Peyer's patch (tissue), 4 donors: ENCODE measurements at regions not wholly inside any gene's neighbourhood (a gene's known extent, or its start where the extent isn't known, plus 50 kb on each side); places are given as distances from the start of the nearest gene placed in this dataset.
"Not testable (repeated sequence)": the region's sequence is repeated elsewhere in the genome, so short reads cannot be mapped to it uniquely, and the experiment has no call there.

Experiments
- DNase-seq, 3 donors: peaks; one replicate each; pipeline ENCODE4 v3.0.0-alpha.2; 2017 to 2019
- H3K27ac ChIP-seq, 4 donors: fragments of 200-600 bp; sonication (generic); one replicate each; pipeline ENCODE4 v1.5.1; 2016 to 2019
- H3K27me3 ChIP-seq, 2 donors: fragments of 200-600 bp; sonication (generic); one replicate each; pipeline ENCODE4 v1.5.1; 2019
- H3K36me3 ChIP-seq, 3 donors: fragments of 200-600 bp; sonication (generic); one replicate each; pipeline ENCODE4 v1.5.1; 2016 to 2019
- H3K4me1 ChIP-seq, 4 donors: fragments of 200-600 bp; sonication (generic); one replicate each; pipeline ENCODE4 v1.5.1; 2016 to 2019
- H3K4me3 ChIP-seq, 4 donors: fragments of 200-600 bp; sonication (generic); 1 replicate in 3 of 4; 2 replicates in 1 of 4; pipeline ENCODE4 v1.5.1; 2016 to 2019; ENCODE audit warnings: mild to moderate bottlenecking in 1 of 4
- H3K9me3 ChIP-seq, 4 donors: fragments of 200-600 bp; sonication (generic); one replicate each; pipeline ENCODE4 v1.5.1; 2016 to 2019; ENCODE audit warnings: mild to moderate bottlenecking in 1 of 4
- CTCF ChIP-seq, 6 experiments: fragments of 450-650 bp in 4 of 6; fragments of 200-600 bp in 2 of 6; sonication (generic) in 1 of 6; IDR thresholded peaks; one replicate each; pipeline ENCODE4 v1.5.1; 2017 to 2019; ENCODE audit warnings: antibody characterized with exemption in 6 of 6, mild to moderate bottlenecking in 3 of 6, moderate library complexity in 1 of 6
- POLR2A ChIP-seq, 2 donors: fragments of 450-650 bp; IDR thresholded peaks; one replicate each; pipeline ENCODE4 v1.5.1; 2017; ENCODE audit warnings: antibody characterized with exemption in 2 of 2, mild to moderate bottlenecking in 2 of 2, moderate library complexity in 2 of 2

GRCh38 chr10:4403638-4404252 lies 422.3 kb upstream of the AKR1E2 start:
- Histone ChIP-seq H3K4me3 (no peak overlapping the region), H3K9me3 (no peaks in the 10 kb centered on the region), H3K27ac (no peak overlapping the region), H3K27me3 (no peaks in the 10 kb centered on the region), H3K36me3 (no peaks in the 10 kb centered on the region), H3K4me1 (no peaks in the 10 kb centered on the region)
- TF ChIP-seq POLR2A (IDR thresholded peaks at IDR 0.05) (no peak), CTCF (IDR thresholded peaks at IDR 0.05) (no peak)
- DNase-seq, result no peak

DNA sequence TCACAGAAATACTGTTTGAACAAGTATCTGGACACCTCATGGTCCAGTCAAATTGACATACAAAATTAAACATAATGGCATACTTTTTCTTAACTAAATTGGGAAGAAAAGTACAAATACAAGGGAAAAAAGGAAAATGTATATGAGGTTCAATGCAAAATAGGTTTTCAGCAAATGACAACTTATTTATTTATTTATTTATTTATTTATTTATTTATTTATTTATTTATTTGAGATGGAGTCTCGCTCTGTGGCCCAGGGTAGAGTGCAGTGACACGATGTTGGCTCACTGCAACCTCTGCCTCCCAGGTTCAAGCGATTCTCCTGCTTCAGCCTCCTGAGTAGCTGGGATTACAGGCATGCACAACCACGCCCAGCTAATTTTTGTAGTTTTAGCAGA lies 424.9 kb upstream of the AKR1E2 start:
- H3K4me3 ChIP-seq, H3K27ac ChIP-seq, H3K36me3 ChIP-seq, H3K9me3 ChIP-seq, H3K4me1 ChIP-seq, H3K27me3 ChIP-seq, DNase-seq: not testable (repeated sequence)

GRCh38 chr10:4399556-4399955 lies 426.5 kb upstream of the AKR1E2 start:
- Histone ChIP-seq H3K27ac (no peak overlapping the region), H3K4me3 (no peak overlapping the region), H3K36me3 (no peaks in the 10 kb centered on the region), H3K27me3 (no peaks in the 10 kb centered on the region), H3K4me1 (no peaks in the 10 kb centered on the region), H3K9me3 (no peaks in the 10 kb centered on the region)
- TF ChIP-seq CTCF (IDR thresholded peaks at IDR 0.05) (no peak), POLR2A (IDR thresholded peaks at IDR 0.05) (no peak)
- no peak for DNase-seq

- Histone ChIP-seq H3K4me3 (no peak overlapping the region), H3K9me3 (no peaks in the 10 kb centered on the region), H3K27ac (no peak overlapping the region), H3K36me3 (no peaks in the 10 kb centered on the region), H3K27me3 (no peaks in the 10 kb centered on the region), H3K4me1 (no peaks in the 10 kb centered on the region)
- no peak for DNase-seq
- TF ChIP-seq CTCF (IDR thresholded peaks at IDR 0.05) (no peak), POLR2A (IDR thresholded peaks at IDR 0.05) (no peak)
Observed at GRCh38 chr10:4398602-4399001, 427.4 kb upstream of the AKR1E2 start.

DNA sequence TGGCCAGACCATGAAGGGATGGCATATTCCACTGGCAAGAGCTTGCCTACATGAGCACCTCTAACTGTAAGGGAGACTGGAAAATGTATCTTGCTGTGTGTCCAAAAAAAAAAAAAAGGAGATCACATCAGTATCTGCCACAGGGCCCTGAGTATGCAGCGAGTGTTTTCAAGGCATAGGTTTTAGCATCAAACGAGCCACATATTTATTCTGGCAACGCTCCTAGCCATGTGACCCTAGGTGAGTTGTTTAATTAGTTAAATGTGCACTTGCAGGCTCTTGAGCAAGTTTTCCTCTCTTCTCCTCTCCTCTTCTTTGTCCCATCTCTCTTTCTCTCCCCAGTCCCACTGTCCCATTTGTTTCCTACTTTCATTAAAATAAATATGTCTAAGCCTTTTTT lies 428.7 kb upstream of the AKR1E2 start:
- H3K27me3 ChIP-seq, result no peaks in the 10 kb centered on the region
- H3K9me3 ChIP-seq, result no peaks in the 10 kb centered on the region
- TF ChIP-seq POLR2A (IDR thresholded peaks at IDR 0.05) (no peak), CTCF (IDR thresholded peaks at IDR 0.05) (no peak)
- H3K27ac ChIP-seq, result no peak overlapping the region
- no peaks in the 10 kb centered on the region for H3K36me3 ChIP-seq
- H3K4me3 ChIP-seq, result no peak overlapping the region
- no peaks in the 10 kb centered on the region for H3K4me1 ChIP-seq
- no peak for DNase-seq

GRCh38 chr10:4396401-4397283 lies 429.4 kb upstream of the AKR1E2 start:
- H3K27me3 ChIP-seq, result no peaks in the 10 kb centered on the region

More at GRCh38 chr10:4396401-4397283, 429.4 kb upstream of the AKR1E2 start:
- Histone ChIP-seq H3K4me1 (no peaks in the 10 kb centered on the region), H3K9me3 (no peaks in the 10 kb centered on the region), H3K4me3 (no peak overlapping the region), H3K36me3 (no peaks in the 10 kb centered on the region), H3K27ac (no peak overlapping the region)
- DNase-seq, result no peak
- TF ChIP-seq POLR2A (IDR thresholded peaks at IDR 0.05), result no peak
- no peak for TF ChIP-seq CTCF (IDR thresholded peaks at IDR 0.05)
